Liver (tissue), 8 donors: ENCODE measurements at regions not wholly inside any gene's neighbourhood (a gene's known extent, or its start where the extent isn't known, plus 50 kb on each side); places are given as distances from the start of the nearest gene placed in this dataset.
A peak's percentile ranks its signal among the peaks of the same experiment; 100 is the strongest.

Experiments used
- DNase-seq: peaks from one replicate; pipeline ENCODE4 v3.0.0-alpha.2; 2017; ENCODE audit warnings: low spot score
- H3K27ac ChIP-seq, 2 donors: one replicate each; pipeline ENCODE4 v1.7.0; 2013; ENCODE audit warnings: inconsistent platforms in 2 of 2, low read length in 2 of 2, control low read depth in 1 of 2, low read depth in 1 of 2, mild to moderate bottlenecking in 1 of 2
- H3K27me3 ChIP-seq, 4 donors: one replicate each; pipeline versions ENCODE4 v1.6.1 to v1.7.0; 2013; ENCODE audit warnings: low read length in 3 of 4, inconsistent platforms in 1 of 4, mild to moderate bottlenecking in 1 of 4, moderate library complexity in 1 of 4; ENCODE audit not compliant: control insufficient read depth in 4 of 4, insufficient read depth in 4 of 4
- H3K36me3 ChIP-seq, 4 donors: one replicate each; pipeline versions ENCODE4 v1.6.1 to v1.7.0; 2013; ENCODE audit warnings: low read length in 3 of 4, mild to moderate bottlenecking in 3 of 4, low read depth in 1 of 4, moderate library complexity in 1 of 4; ENCODE audit not compliant: control insufficient read depth in 4 of 4, insufficient read depth in 3 of 4
- H3K4me1 ChIP-seq, 4 donors: one replicate each; pipeline versions ENCODE4 v1.6.1 to v1.7.0; 2013; ENCODE audit warnings: low read length in 3 of 4, mild to moderate bottlenecking in 3 of 4, moderate library complexity in 1 of 4; ENCODE audit not compliant: control insufficient read depth in 4 of 4, insufficient read depth in 4 of 4
- H3K4me3 ChIP-seq, 3 donors: one replicate each; pipeline versions ENCODE4 v1.6.1 to v1.7.0; 2013; ENCODE audit warnings: low read length in 3 of 3, control low read depth in 1 of 3, low read depth in 1 of 3, mild to moderate bottlenecking in 1 of 3
- H3K9ac ChIP-seq, 2 donors: one replicate each; pipeline ENCODE4 v1.7.0; 2013; ENCODE audit warnings: low read length in 2 of 2, mild to moderate bottlenecking in 2 of 2, moderate library complexity in 2 of 2, control low read depth in 1 of 2, low read depth in 1 of 2
- H3K9me3 ChIP-seq, 4 donors: one replicate each; pipeline versions ENCODE4 v1.6.1 to v1.7.0; 2013; ENCODE audit warnings: low read length in 3 of 4; ENCODE audit not compliant: control insufficient read depth in 4 of 4
- CTCF ChIP-seq: fragments of 150-350 bp; IDR thresholded peaks from 2 replicates; pipeline ENCODE4 v1.5.1; 2017; ENCODE audit warnings: improper control_type of control experiment, low read depth, low read length; ENCODE audit not compliant: missing input control
- EGR1 ChIP-seq, 2 donors: IDR thresholded peaks; 2 replicates each; pipeline ENCODE4 v1.6.1; 2016 to 2018; ENCODE audit warnings: antibody characterized with exemption in 2 of 2, low read depth in 2 of 2
- FOXA2 ChIP-seq: IDR thresholded peaks from 2 replicates; pipeline ENCODE4 v1.6.1; 2016; ENCODE audit warnings: antibody characterized with exemption
- GABPA ChIP-seq, 2 donors: IDR thresholded peaks in 1 of 2; conservative IDR thresholded peaks in 1 of 2; 2 replicates each; pipeline ENCODE4 v1.6.1; 2016; ENCODE audit warnings: antibody characterized with exemption in 2 of 2, mild to moderate bottlenecking in 1 of 2, moderate library complexity in 1 of 2
- HNF4A ChIP-seq, 2 donors: conservative IDR thresholded peaks; 2 replicates each; pipeline ENCODE4 v1.6.1; 2016; ENCODE audit warnings: antibody characterized with exemption in 2 of 2, mild to moderate bottlenecking in 2 of 2
- JUND ChIP-seq, 2 donors: IDR thresholded peaks; 2 replicates each; pipeline ENCODE4 v1.6.1; 2016; ENCODE audit warnings: antibody characterized with exemption in 2 of 2
- MAX ChIP-seq: IDR thresholded peaks from 2 replicates; pipeline ENCODE4 v1.6.1; 2016; ENCODE audit warnings: antibody characterized with exemption
- RAD21 ChIP-seq, 2 donors: IDR thresholded peaks; 2 replicates each; pipeline ENCODE4 v1.6.1; 2016; ENCODE audit warnings: antibody characterized with exemption in 2 of 2, mild to moderate bottlenecking in 2 of 2
- REST ChIP-seq: IDR thresholded peaks from 2 replicates; pipeline ENCODE4 v1.6.1; 2016; ENCODE audit warnings: antibody characterized with exemption, mild to moderate bottlenecking
- RXRA ChIP-seq, 2 donors: IDR thresholded peaks; 2 replicates each; pipeline ENCODE4 v1.6.1; 2017 to 2018; ENCODE audit warnings: antibody characterized with exemption in 2 of 2, mild to moderate bottlenecking in 1 of 2
- SP1 ChIP-seq: IDR thresholded peaks from 2 replicates; pipeline ENCODE4 v1.6.1; 2018; ENCODE audit warnings: antibody characterized with exemption, mild to moderate bottlenecking
- WGBS: extraction: QIAGEN DNeasy Blood & Tissue Kit; methylation state at CpG from one replicate; pipeline ENCODE4 v1.1.7; 2013; 5-methylcytosine and 5-hydroxymethylcytosine counted together
- donor health status: healthy.
- donor health status: healthy.
- donor health status: healthy.
- donor health status: healthy.
- donor health status: healthy.

GRCh38 chrX:26789751-26790150 is 573.8 kb downstream of the MAGEB5 start:
- TF ChIP-seq HNF4A (conservative IDR thresholded peaks at IDR 0.05) (no peak), FOXA2 (no peak), SP1 (no peak), JUND (IDR thresholded peaks at IDR 0.05) (no peak), RXRA (IDR thresholded peaks at IDR 0.05) (no peak), REST (no peak), EGR1 (IDR thresholded peaks at IDR 0.05; ENCODE audit: low read depth in 2 of 2) (no peak)
- Histone ChIP-seq H3K9me3 (no peaks in the 10 kb centered on the region), H3K4me3 (no peak overlapping the region), H3K9ac (no peak overlapping the region), H3K27ac (no peak overlapping the region), H3K4me1 (no peaks in the 10 kb centered on the region), H3K36me3 (no peaks in the 10 kb centered on the region), H3K27me3 (no peaks in the 10 kb centered on the region)
- DNase-seq = no peak

GRCh38 chrX:26788402-26788998 is 572.5 kb downstream of the MAGEB5 start:
- no peak for TF ChIP-seq JUND (IDR thresholded peaks at IDR 0.05)
- TF ChIP-seq CTCF = no peak
- TF ChIP-seq GABPA (IDR thresholded peaks at IDR 0.05 in 1 of 2, conservative IDR thresholded peaks at IDR 0.05 in 1 of 2) = no peak
- 72% methylated on average over 1 of the region's 1 CpG for WGBS
- H3K9ac ChIP-seq = no peak overlapping the region

GRCh38 chrX:26783512-26784225 is 567.7 kb downstream of the MAGEB5 start:
- Histone ChIP-seq H3K9me3 (no peaks in the 10 kb centered on the region), H3K4me1 (no peaks in the 10 kb centered on the region), H3K36me3 (no peaks in the 10 kb centered on the region), H3K27me3 (no peaks in the 10 kb centered on the region), H3K27ac (no peak overlapping the region), H3K4me3 (no peak overlapping the region), H3K9ac (no peak overlapping the region)
- peak; percentile 47 for TF ChIP-seq CTCF
- TF ChIP-seq RAD21 (IDR thresholded peaks at IDR 0.05) = peak; percentile 61 to 81
- TF ChIP-seq MAX = peak; percentile 10
- TF ChIP-seq SP1 = no peak
- 62% methylated on average over 10 of the region's 10 CpGs for WGBS
- no peak for DNase-seq

More at GRCh38 chrX:26788402-26788998, 572.5 kb downstream of the MAGEB5 start:
- Histone ChIP-seq H3K36me3 (no peaks in the 10 kb centered on the region), H3K4me3 (no peak overlapping the region), H3K9me3 (no peaks in the 10 kb centered on the region), H3K4me1 (no peaks in the 10 kb centered on the region), H3K27me3 (no peaks in the 10 kb centered on the region), H3K27ac (no peak overlapping the region)
- no peak for DNase-seq
